ENCODE measurements at regions not wholly inside any gene's neighbourhood (a gene's known extent, or its start where the extent isn't known, plus 50 kb on each side); places are given as distances from the start of the nearest gene placed in this dataset.

- in situ Hi-C loops (cut with MboI; ENCODE audit: low sequenced_read_pairs), result no loop called here
Measured at GRCh38 chr3:167958141-167958540, 137.6 kb downstream of the GOLIM4 start.

- in situ Hi-C loops (cut with MboI; ENCODE audit: low sequenced_read_pairs), result no loop called here
Measured at GRCh38 chr3:167952969-167953368, 142.8 kb downstream of the GOLIM4 start.

DNA sequence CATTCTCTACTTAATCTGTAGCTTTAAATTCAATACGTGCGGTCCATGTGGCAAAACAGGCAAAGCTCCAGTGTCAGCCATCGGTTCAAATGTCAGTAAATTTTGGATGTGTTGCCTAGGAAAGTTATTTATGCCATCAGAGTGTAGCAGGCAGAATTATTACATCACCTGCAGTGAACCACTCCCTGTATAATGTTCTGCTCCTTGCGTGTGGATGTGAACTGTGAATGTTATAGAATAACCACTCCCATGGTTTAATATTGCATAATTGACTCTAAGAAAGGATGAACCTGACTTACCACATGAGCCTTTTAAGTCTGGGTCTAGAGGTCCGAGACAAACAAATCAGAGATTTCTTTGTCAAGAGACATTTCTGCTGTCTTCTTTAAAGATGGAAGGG is 145.5 kb downstream of the GOLIM4 start:
- in situ Hi-C loops (cut with MboI; ENCODE audit: low sequenced_read_pairs), result no loop called here

GRCh38 chr3:167941234-167941995 is 154.3 kb downstream of the GOLIM4 start:
- in situ Hi-C loops (cut with MboI; ENCODE audit: low sequenced_read_pairs), result no loop called here

- in situ Hi-C loops (cut with MboI; ENCODE audit: low sequenced_read_pairs), result no loop called here
Measured at GRCh38 chr3:167940241-167940640, 155.5 kb downstream of the GOLIM4 start.

DNA sequence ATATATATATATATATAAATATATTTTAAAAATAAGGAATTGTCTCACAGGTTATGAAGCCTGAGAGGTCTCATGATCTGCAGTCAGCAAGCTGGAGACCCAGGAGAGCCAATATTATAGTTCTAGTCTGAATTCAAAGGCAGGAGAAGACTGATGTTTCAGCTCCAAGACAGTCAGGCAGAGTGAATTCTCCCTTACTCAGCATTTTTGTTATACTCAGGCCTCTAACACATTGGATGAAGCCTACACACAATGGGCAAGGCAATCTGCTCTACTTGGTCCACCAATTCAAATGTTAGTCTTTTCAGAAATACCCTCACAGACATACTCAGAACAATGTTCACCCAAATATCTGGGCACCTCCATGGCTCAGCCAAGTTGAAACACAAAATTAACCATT is 157.2 kb downstream of the GOLIM4 start:
- in situ Hi-C loops (cut with MboI; ENCODE audit: low sequenced_read_pairs), result no loop called here

- in situ Hi-C loops (cut with MboI; ENCODE audit: low sequenced_read_pairs), result no loop called here
Measured at GRCh38 chr3:167936019-167936418, 159.7 kb downstream of the GOLIM4 start.

DNA sequence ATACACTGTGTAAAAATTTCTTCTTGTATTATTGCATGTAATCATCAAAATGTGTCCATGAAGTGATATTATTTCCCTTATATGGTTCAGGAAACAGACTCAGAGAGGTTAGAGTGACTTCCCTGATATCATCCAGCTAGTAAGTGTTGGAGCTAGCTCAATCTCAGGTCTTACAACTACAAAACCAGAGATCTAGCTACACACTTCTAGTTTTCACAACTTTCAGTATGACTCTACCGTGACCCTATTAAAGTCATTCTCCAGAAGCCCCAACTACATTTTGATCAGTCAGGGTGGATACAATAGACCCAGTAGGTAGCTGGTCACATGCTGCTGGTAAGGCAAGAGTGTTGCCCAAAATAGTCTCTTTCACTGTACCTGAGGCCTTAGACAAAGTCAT is 165.3 kb downstream of the GOLIM4 start:
- in situ Hi-C loops (cut with MboI; ENCODE audit: low sequenced_read_pairs), result no loop called here

DNA sequence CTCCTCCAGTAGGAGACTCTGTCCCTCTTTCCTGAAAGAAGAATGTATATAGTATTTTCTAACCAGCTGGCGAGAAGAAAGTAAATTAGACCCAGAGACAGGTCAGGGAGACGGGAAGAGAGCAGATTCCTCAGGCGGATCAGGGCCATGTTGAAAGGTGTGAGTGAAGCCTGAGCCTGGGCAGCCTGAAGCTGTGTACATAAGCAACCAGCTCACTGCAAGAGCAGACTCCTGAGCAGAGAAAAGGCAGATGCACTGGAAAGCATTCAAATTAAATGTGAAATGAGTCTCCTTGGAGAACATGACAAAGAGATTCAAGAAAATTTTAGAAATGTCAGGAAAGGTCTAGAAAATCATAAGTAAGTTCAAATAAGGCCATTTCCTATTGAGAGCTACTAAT is 165.8 kb downstream of the GOLIM4 start:
- in situ Hi-C loops (cut with MboI; ENCODE audit: low sequenced_read_pairs), result no loop called here

DNA sequence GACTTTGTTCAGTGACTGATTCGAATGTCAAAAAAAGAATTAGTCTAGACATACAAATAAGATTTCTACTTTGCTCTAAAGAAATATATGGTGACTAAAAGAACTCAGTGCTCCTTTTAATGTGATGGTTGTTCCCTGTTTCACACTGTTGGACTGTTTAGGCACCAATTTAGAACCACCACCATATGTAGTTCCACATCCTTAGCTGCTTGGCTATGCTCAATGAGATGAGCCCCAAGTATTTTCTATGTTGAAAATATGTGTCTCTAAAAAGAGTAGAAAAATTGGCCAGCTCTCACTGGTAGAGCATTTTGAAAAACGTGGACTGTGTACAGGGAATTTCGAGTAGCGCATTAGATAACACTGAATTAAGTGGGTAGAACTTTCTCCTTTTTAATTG is 167.3 kb downstream of the GOLIM4 start:
- in situ Hi-C loops (cut with MboI; ENCODE audit: low sequenced_read_pairs), result no loop called here

DNA sequence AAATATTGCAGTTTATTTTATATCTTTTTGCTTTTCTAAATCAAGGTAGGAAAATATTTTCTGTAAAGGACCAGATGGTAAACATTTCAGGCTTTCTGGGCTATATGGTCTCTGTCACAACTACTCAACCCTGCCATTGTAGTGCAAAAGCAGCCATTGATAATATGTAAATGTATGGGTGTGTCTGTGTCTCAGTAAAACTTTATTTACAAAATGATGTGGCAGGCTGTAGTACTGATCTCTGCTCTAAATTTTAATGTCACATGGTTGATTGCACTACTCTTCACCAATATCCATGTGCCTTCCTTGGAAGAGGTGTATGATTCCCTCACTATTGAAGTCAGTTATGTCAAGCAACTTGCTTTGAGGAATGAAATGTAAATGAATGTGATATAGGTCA is 175.0 kb downstream of the GOLIM4 start:
- in situ Hi-C loops (cut with MboI; ENCODE audit: low sequenced_read_pairs), result no loop called here

DNA sequence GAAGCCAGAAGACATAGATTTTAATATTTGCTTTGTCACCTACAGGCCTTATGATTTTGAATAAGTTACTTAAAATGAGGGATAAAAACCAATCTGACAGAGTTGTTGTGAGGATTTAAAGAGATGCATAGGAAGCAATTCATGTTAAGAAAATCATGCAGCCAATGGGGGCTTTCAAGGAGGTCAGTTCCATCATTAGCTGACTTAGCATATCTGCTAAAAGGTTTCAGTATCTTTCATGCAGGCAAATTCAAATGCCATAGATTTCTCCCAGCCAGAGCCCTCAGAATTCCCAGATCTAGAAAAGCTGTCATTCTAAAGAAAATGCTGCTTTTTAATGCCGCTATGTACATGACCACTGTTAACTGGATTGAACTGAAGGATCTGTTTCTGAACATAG is 176.1 kb downstream of the GOLIM4 start:
- in situ Hi-C loops (cut with MboI; ENCODE audit: low sequenced_read_pairs), result no loop called here

- in situ Hi-C loops (cut with MboI; ENCODE audit: low sequenced_read_pairs), result no loop called here
Measured at GRCh38 chr3:167918686-167919085, 177.0 kb downstream of the GOLIM4 start.

- in situ Hi-C loops (cut with MboI; ENCODE audit: low sequenced_read_pairs), result no loop called here
Measured at GRCh38 chr3:167918008-167918596, 177.6 kb downstream of the GOLIM4 start.

DNA sequence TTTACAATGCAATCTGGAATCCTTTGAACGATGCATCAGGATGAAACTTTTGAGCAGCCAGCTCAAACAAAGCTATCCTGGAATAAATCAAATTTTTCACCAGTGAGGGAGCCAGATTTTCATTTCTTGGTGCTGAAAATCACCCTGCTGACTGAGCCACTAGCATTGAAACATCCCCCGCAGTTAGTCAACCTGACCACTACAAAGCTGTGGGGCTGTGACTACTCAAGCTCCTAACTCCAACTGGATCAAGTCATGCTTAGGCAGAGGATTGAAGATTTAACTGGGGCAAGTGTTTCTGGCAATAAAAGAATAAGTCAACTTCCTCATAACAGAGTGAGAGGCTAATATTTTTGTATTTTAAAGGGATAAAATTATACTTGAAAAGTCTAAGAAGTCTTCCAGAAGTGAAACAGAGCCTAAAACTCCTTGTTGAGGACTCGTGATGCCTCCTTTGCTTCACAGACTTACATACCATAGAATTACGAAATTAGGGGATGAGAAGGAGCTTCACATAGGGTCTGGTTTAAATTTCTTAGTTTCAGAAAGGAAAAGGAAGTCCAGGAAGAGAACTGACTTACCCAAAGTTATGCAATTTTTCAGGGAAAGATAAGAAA is 177.8 kb downstream of the SERPINI1 start:
- in situ Hi-C loops (cut with MboI; ENCODE audit: low sequenced_read_pairs), result no loop called here

- in situ Hi-C loops (cut with MboI; ENCODE audit: low sequenced_read_pairs), result no loop called here
Measured at GRCh38 chr3:167909952-167910351, 174.4 kb downstream of the SERPINI1 start.

DNA sequence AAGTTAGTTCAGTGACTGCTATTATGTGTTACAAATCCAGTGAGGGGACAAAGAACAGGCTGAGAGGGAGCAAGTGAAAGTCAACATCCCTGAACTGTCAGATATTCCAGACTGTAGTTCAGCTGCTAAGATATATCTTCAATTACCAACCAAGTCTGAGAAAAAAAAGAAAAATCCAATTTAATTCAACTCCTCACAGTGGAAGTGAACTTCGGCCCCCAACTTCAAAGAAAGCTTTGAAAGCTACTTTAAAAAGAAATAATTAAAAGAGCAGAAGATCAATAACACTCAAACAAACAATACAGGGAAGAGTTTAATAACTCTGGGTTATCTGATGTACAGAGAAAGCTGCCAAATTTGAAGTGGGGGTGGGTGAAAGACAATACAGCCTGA is 174.0 kb downstream of the SERPINI1 start:
- in situ Hi-C loops (cut with MboI; ENCODE audit: low sequenced_read_pairs), result no loop called here

GRCh38 chr3:167908746-167909503 is 173.4 kb downstream of the SERPINI1 start:
- in situ Hi-C loops (cut with MboI; ENCODE audit: low sequenced_read_pairs), result no loop called here

GRCh38 chr3:167908221-167908620 is 172.7 kb downstream of the SERPINI1 start:
- in situ Hi-C loops (cut with MboI; ENCODE audit: low sequenced_read_pairs), result no loop called here

DNA sequence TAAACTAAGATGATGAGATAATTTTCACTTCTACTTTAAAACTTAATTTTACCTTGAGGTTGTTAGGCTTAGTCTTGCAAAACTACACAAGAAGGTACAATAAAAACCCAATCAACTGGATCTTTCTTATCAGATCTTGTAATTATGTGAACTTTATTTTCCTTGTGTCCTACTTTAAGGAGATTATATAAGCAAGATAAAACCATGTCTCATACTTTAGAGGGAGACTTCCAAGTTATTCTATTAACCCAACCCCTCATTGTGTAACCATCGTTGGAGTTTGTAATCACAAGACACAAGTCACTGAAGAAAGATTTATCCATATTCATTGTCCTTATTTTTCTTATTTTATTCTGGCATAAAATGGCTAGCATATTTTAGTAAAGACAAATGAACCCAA is 165.6 kb downstream of the SERPINI1 start:
- in situ Hi-C loops (cut with MboI; ENCODE audit: low sequenced_read_pairs), result no loop called here

GRCh38 chr3:167899093-167899492 is 163.6 kb downstream of the SERPINI1 start:
- in situ Hi-C loops (cut with MboI; ENCODE audit: low sequenced_read_pairs), result loop anchor here (25.0 kb wide), 1 partner anchor 487 kb away; no protein-coding TSS in a partner anchor

Data from HL-60/S4 treated with retinoic acid at 250 ng/mL for 4 days and 3 days (cell line).